HG03280 (cell line): ENCODE measurements at regions not wholly inside any gene's neighbourhood (a gene's known extent, or its start where the extent isn't known, plus 50 kb on each side); places are given as distances from the start of the nearest gene placed in this dataset.

ENCODE experiments used
- ATAC-seq: cut with Tn5 transposase; IDR thresholded peaks from one replicate; pipeline ENCODE4 v1.9.1; 2021; ENCODE audit warnings: mild to moderate bottlenecking, moderate library complexity; ENCODE audit not compliant: unreplicated experiment

GRCh38 chr12:34391771-34392581 is 369.7 kb downstream of the ALG10 start:
- ATAC-seq = no peak

GRCh38 chr12:34392741-34393085 is 370.4 kb downstream of the ALG10 start:
- no peak for ATAC-seq

- no peak for ATAC-seq
These were observed 371.0 kb downstream of the ALG10 start for GRCh38 chr12:34393086-34393820.

- ATAC-seq = no peak
These were observed 371.5 kb downstream of the ALG10 start for GRCh38 chr12:34393821-34394150.

GRCh38 chr12:34394211-34395055 is 372.1 kb downstream of the ALG10 start:
- no peak for ATAC-seq

GRCh38 chr12:34395056-34396005 is 373.0 kb downstream of the ALG10 start:
- ATAC-seq = no peak

- no peak for ATAC-seq
These were observed 373.9 kb downstream of the ALG10 start for GRCh38 chr12:34396006-34396860.

GRCh38 chr12:34396861-34397590 is 374.7 kb downstream of the ALG10 start:
- no peak for ATAC-seq

GRCh38 chr12:34397591-34398365 is 375.5 kb downstream of the ALG10 start:
- no peak for ATAC-seq

- ATAC-seq = no peak
These were observed 376.0 kb downstream of the ALG10 start for GRCh38 chr12:34398366-34398705.

GRCh38 chr12:34398706-34399630 is 376.7 kb downstream of the ALG10 start:
- no peak for ATAC-seq

GRCh38 chr12:34399631-34400410 is 377.5 kb downstream of the ALG10 start:
- no peak for ATAC-seq

- no peak for ATAC-seq
These were observed 378.1 kb downstream of the ALG10 start for GRCh38 chr12:34400411-34400881.

- ATAC-seq = no peak
These were observed 378.8 kb downstream of the ALG10 start for GRCh38 chr12:34400986-34401658.

GRCh38 chr12:34401659-34402227 is 379.4 kb downstream of the ALG10 start:
- ATAC-seq = no peak
